WTC11 (cell line): ENCODE measurements at regions not wholly inside any gene's neighbourhood (a gene's known extent, or its start where the extent isn't known, plus 50 kb on each side); places are given as distances from the start of the nearest gene placed in this dataset.

Source experiments
- ATAC-seq: fragments of 200-7000 bp; cut with Tn5 transposase; 2 replicates; pipeline ENCODE4 v1.10.0; 2021; ENCODE audit warnings: mild to moderate bottlenecking, moderate library complexity
- CTCF ChIA-PET: fragments of 300-600 bp; sonication (Branson Sonifier 250); formaldehyde crosslinking; loops from one replicate; lab custom pipeline; 2021; ENCODE audit warnings: antibody characterized with exemption; lab: Charles Lee
- POLR2A ChIA-PET: fragments of 350-600 bp; sonication (Branson Sonifier 250); formaldehyde crosslinking; loops from one replicate; lab custom pipeline; 2021; ENCODE audit warnings: antibody characterized with exemption; lab: Charles Lee
- DNase-seq: peaks from one replicate; pipeline ENCODE4 v3.0.0; 2021; ENCODE audit warnings: low spot score
- H3K27ac Mint-ChIP-seq: 2 replicates; pipeline ENCODE4 v1.8.0; 2021; ENCODE audit warnings: mixed read lengths
- H3K27me3 Mint-ChIP-seq: 2 replicates; pipeline ENCODE4 v1.8.0; 2021; ENCODE audit warnings: low read depth, mild to moderate bottlenecking, moderate library complexity, mixed read lengths
- H3K36me3 Mint-ChIP-seq: 2 replicates; pipeline ENCODE4 v1.8.0; 2021; ENCODE audit warnings: mixed read lengths
- H3K4me1 Mint-ChIP-seq: 2 replicates; pipeline ENCODE4 v1.8.0; 2022; ENCODE audit warnings: mixed read lengths
- H3K4me3 Mint-ChIP-seq: 2 replicates; pipeline ENCODE4 v1.8.0; 2021; ENCODE audit warnings: mild to moderate bottlenecking, moderate library complexity, mixed read lengths
- H3K9me3 Mint-ChIP-seq: 2 replicates; pipeline ENCODE4 v1.8.0; 2021; ENCODE audit warnings: mixed read lengths
- CREB1 ChIP-seq: sonication (generic); formaldehyde crosslinking; IDR thresholded peaks from 2 replicates; pipeline ENCODE4 v1.8.0; 2023; ENCODE audit warnings: mild to moderate bottlenecking, missing genetic modification reagents
- FOXK1 ChIP-seq: sonication (generic); formaldehyde crosslinking; IDR thresholded peaks from 2 replicates; pipeline ENCODE4 v1.8.0; 2022; ENCODE audit warnings: mild to moderate bottlenecking, moderate library complexity, missing genetic modification reagents
- FOXP1 ChIP-seq: sonication (generic); formaldehyde crosslinking; IDR thresholded peaks from 2 replicates; pipeline ENCODE4 v1.8.0; 2022; ENCODE audit warnings: missing genetic modification reagents, mild to moderate bottlenecking, moderate library complexity, borderline replicate concordance
- MXD4 ChIP-seq: fragments of 250-450 bp; sonication (Bioruptor Pico); IDR thresholded peaks from 2 replicates; pipeline ENCODE4 v1.8.0; 2021; ENCODE audit warnings: mild to moderate bottlenecking, moderate library complexity, borderline replicate concordance
- NFE2L1 ChIP-seq: sonication (generic); formaldehyde crosslinking; IDR thresholded peaks from 2 replicates; pipeline ENCODE4 v1.8.1; 2023; ENCODE audit warnings: missing genetic modification reagents
- SMAD4 ChIP-seq: sonication (generic); formaldehyde crosslinking; IDR thresholded peaks from 2 replicates; pipeline ENCODE4 v1.8.0; 2022; ENCODE audit warnings: mild to moderate bottlenecking, missing genetic modification reagents
- SP1 ChIP-seq: sonication (generic); formaldehyde crosslinking; conservative IDR thresholded peaks from 2 replicates; pipeline ENCODE4 v1.8.1; 2022; ENCODE audit warnings: missing genetic modification reagents
- ZNF317 ChIP-seq: sonication (generic); formaldehyde crosslinking; IDR thresholded peaks from 2 replicates; pipeline ENCODE4 v1.8.1; 2023; ENCODE audit warnings: low read depth, mild to moderate bottlenecking, moderate library complexity, missing genetic modification reagents, borderline replicate concordance
- ZNF396 ChIP-seq: fragments of 250-450 bp; sonication (Bioruptor Pico); IDR thresholded peaks from 2 replicates; pipeline ENCODE4 v1.8.0; 2021; ENCODE audit warnings: mild to moderate bottlenecking, moderate library complexity, borderline replicate concordance
- ZNF423 ChIP-seq: fragments of 250-450 bp; sonication (Bioruptor Pico); IDR thresholded peaks from 2 replicates; pipeline ENCODE4 v2.1.2; 2022; ENCODE audit warnings: mild to moderate bottlenecking, moderate library complexity
- TF ChIP-seq, protein P1 (sequence below): fragments of 250-450 bp; sonication (Bioruptor Pico); conservative IDR thresholded peaks from 2 replicates; pipeline ENCODE4 v1.9.0; 2021; ENCODE audit warnings: mild to moderate bottlenecking
- TF ChIP-seq, protein P2 (sequence below): sonication (generic); formaldehyde crosslinking; IDR thresholded peaks from 2 replicates; pipeline ENCODE4 v1.8.1; 2023; ENCODE audit warnings: mild to moderate bottlenecking, missing genetic modification reagents, moderate library complexity
- TF ChIP-seq, protein P3 (sequence below): fragments of 250-450 bp; sonication (Bioruptor Pico); IDR thresholded peaks from 2 replicates; pipeline ENCODE4 v1.9.0; 2021; ENCODE audit warnings: mild to moderate bottlenecking
- TF ChIP-seq, protein P4 (sequence below): sonication (generic); formaldehyde crosslinking; IDR thresholded peaks from 2 replicates; pipeline ENCODE4 v1.8.0; 2023; ENCODE audit warnings: missing genetic modification reagents, mild to moderate bottlenecking, borderline replicate concordance
- TF ChIP-seq, protein P5 (sequence below): fragments of 200-600 bp; IDR thresholded peaks from 2 replicates; pipeline ENCODE4 v1.8.0; 2022; ENCODE audit warnings: antibody characterized with exemption
- TF ChIP-seq, protein P6 (sequence below): sonication (generic); formaldehyde crosslinking; IDR thresholded peaks from 2 replicates; pipeline ENCODE4 v1.8.0; 2023; ENCODE audit warnings: missing genetic modification reagents
- TF ChIP-seq, protein P7 (sequence below): sonication (generic); formaldehyde crosslinking; IDR thresholded peaks from 2 replicates; pipeline ENCODE4 v1.8.1; 2022; ENCODE audit warnings: low read depth, missing genetic modification reagents, borderline replicate concordance

DNA sequence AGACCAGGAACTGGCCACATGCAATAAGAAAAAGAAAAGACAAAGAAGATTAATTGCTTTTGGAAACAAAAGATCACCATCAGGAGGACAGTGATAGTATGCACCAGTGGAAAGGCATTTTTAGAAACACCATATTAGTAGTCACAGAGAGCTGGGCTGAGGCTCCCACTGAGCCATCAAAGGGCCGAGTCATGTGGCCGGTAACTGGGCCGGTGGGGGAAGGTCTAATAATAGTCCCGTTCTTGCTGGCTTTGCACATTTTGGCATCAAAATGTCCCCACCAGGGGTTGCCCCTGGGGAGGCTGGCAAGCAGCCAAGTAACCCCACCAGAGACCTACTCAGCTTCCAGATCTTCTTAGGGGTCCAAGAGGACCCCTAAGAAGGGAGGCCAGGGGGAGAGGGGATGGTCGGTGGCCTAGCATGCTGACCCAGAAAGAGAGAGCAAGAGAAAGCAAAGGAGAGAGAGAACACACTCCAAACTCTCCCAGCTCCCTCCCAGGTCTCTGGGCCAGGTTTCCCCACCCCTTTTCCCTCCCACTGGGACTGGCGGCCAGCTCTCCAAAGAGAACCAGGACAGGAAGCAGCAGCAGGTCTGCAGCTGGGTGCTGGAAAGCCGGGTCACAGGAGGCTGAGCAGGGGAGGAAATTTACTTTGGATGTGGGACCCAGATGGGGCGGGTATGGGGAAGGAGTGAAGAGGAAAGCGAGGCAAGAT lies 70.2 kb upstream of the FGFR2 start:
- H3K4me3 Mint-ChIP-seq = peak overlapping the region; percentile 24; the same call in 1 of the 2 replicates
- no peaks in the 10 kb centered on the region for H3K36me3 Mint-ChIP-seq
- peak; percentile 56 for DNase-seq
- H3K9me3 Mint-ChIP-seq = peaks cover 18% of the 10 kb centered on the region
- ChIA-PET POLR2A (no interaction called here), CTCF (interaction anchor here (0.6 to 2.1 kb wide), 9 partner anchors 22 to 719 kb away, joined by 3 to 12 read pairs (median 4); no protein-coding TSS in a partner anchor)
- peak; percentile 69 for TF ChIP-seq ZNF423 (CRISPR knock-in tag)
- TF ChIP-seq, protein P1, sequence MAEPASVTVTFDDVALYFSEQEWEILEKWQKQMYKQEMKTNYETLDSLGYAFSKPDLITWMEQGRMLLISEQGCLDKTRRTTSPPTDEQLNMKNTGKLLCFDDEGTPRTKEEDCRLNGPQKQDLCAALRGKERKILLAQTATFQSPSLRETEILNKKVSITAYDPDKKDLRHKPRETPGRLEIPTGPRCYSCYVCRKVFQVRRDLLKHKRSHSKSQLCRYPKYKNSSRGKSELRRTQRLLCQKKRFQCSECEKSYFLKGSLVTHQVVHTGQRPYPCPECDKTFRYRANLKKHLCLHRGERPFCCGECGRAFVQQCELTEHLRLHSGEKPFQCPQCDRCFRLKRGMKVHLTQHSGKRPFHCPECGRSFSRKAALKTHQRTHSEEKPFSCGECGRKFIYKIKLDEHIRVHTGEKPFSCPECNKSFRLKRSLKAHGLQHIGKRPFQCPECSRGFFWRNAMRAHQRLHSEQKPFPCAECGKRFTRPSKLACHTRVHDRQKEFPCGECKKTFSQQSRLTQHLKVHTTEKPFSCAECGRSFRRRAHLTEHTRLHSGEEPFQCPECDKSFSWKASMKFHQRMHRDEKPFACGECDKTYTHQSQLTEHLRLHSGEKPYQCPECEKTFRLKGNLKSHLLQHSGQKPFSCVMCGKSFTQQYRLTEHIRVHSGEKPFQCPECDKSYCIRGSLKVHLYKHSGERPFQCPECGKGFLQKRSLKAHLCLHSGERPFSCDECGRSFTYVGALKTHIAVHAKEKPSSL (CRISPR knock-in tag) = no peak
- TF ChIP-seq SP1 (CRISPR knock-in tag) = peak; percentile 49; the same call in 1 of the 2 replicates
- TF ChIP-seq, protein P2, sequence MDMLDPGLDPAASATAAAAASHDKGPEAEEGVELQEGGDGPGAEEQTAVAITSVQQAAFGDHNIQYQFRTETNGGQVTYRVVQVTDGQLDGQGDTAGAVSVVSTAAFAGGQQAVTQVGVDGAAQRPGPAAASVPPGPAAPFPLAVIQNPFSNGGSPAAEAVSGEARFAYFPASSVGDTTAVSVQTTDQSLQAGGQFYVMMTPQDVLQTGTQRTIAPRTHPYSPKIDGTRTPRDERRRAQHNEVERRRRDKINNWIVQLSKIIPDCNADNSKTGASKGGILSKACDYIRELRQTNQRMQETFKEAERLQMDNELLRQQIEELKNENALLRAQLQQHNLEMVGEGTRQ (CRISPR knock-in tag) = peak; percentile 44
- TF ChIP-seq CREB1 = no peak
- H3K27ac Mint-ChIP-seq = peak overlapping the region; percentile 16; the same call in 1 of the 2 replicates
- ATAC-seq = peak; percentile 85
- peaks cover 26% of the 10 kb centered on the region for H3K4me1 Mint-ChIP-seq
- no peaks in the 10 kb centered on the region; the same call in 1 of the 2 replicates for H3K27me3 Mint-ChIP-seq

DNA sequence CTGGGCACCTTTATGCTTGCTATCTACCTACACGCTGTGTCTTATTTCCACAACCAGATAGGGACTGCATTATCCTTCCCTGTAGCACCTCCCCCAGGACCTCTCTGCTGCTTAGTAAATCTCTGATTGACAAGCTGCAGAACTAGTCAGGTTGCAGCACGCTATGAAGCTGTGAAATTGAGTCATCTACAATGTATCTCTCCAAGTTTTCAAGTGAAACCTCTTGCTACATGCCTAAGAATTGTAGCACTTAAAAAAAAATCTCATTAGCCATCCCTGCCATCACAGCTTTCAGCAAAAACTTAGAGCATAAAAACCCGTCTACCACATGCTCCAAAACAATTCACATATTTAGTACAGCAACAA lies 69.7 kb upstream of the FGFR2 start:
- Mint-ChIP-seq H3K4me3 (peak overlapping the region; percentile 24; the same call in 1 of the 2 replicates), H3K27me3 (no peaks in the 10 kb centered on the region; the same call in 1 of the 2 replicates), H3K27ac (peak overlapping the region; percentile 16; the same call in 1 of the 2 replicates), H3K9me3 (peaks cover 18% of the 10 kb centered on the region), H3K36me3 (no peaks in the 10 kb centered on the region), H3K4me1 (peaks cover 26% of the 10 kb centered on the region)
- ATAC-seq = no peak; the same call in 1 of the 2 replicates
- no peak for DNase-seq
- ChIA-PET CTCF (interaction anchor here (0.9 to 2.1 kb wide), 6 partner anchors 23 to 384 kb away, joined by 3 to 12 read pairs (median 4); no protein-coding TSS in a partner anchor), POLR2A (no interaction called here)
- TF ChIP-seq NFE2L1 (CRISPR knock-in tag) (no peak), ZNF317 (CRISPR knock-in tag) (no peak), SP1 (CRISPR knock-in tag) (no peak), SMAD4 (CRISPR knock-in tag) (no peak), ZNF396 (CRISPR knock-in tag) (no peak), MXD4 (CRISPR knock-in tag) (no peak), FOXP1 (CRISPR knock-in tag) (no peak), FOXK1 (no peak)
- TF ChIP-seq, protein P3, sequence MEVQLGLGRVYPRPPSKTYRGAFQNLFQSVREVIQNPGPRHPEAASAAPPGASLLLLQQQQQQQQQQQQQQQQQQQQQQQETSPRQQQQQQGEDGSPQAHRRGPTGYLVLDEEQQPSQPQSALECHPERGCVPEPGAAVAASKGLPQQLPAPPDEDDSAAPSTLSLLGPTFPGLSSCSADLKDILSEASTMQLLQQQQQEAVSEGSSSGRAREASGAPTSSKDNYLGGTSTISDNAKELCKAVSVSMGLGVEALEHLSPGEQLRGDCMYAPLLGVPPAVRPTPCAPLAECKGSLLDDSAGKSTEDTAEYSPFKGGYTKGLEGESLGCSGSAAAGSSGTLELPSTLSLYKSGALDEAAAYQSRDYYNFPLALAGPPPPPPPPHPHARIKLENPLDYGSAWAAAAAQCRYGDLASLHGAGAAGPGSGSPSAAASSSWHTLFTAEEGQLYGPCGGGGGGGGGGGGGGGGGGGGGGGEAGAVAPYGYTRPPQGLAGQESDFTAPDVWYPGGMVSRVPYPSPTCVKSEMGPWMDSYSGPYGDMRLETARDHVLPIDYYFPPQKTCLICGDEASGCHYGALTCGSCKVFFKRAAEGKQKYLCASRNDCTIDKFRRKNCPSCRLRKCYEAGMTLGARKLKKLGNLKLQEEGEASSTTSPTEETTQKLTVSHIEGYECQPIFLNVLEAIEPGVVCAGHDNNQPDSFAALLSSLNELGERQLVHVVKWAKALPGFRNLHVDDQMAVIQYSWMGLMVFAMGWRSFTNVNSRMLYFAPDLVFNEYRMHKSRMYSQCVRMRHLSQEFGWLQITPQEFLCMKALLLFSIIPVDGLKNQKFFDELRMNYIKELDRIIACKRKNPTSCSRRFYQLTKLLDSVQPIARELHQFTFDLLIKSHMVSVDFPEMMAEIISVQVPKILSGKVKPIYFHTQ (CRISPR knock-in tag) = no peak
- TF ChIP-seq, protein P4, sequence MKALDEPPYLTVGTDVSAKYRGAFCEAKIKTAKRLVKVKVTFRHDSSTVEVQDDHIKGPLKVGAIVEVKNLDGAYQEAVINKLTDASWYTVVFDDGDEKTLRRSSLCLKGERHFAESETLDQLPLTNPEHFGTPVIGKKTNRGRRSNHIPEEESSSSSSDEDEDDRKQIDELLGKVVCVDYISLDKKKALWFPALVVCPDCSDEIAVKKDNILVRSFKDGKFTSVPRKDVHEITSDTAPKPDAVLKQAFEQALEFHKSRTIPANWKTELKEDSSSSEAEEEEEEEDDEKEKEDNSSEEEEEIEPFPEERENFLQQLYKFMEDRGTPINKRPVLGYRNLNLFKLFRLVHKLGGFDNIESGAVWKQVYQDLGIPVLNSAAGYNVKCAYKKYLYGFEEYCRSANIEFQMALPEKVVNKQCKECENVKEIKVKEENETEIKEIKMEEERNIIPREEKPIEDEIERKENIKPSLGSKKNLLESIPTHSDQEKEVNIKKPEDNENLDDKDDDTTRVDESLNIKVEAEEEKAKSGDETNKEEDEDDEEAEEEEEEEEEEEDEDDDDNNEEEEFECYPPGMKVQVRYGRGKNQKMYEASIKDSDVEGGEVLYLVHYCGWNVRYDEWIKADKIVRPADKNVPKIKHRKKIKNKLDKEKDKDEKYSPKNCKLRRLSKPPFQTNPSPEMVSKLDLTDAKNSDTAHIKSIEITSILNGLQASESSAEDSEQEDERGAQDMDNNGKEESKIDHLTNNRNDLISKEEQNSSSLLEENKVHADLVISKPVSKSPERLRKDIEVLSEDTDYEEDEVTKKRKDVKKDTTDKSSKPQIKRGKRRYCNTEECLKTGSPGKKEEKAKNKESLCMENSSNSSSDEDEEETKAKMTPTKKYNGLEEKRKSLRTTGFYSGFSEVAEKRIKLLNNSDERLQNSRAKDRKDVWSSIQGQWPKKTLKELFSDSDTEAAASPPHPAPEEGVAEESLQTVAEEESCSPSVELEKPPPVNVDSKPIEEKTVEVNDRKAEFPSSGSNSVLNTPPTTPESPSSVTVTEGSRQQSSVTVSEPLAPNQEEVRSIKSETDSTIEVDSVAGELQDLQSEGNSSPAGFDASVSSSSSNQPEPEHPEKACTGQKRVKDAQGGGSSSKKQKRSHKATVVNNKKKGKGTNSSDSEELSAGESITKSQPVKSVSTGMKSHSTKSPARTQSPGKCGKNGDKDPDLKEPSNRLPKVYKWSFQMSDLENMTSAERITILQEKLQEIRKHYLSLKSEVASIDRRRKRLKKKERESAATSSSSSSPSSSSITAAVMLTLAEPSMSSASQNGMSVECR (CRISPR knock-in tag) = no peak
- TF ChIP-seq, protein P5, sequence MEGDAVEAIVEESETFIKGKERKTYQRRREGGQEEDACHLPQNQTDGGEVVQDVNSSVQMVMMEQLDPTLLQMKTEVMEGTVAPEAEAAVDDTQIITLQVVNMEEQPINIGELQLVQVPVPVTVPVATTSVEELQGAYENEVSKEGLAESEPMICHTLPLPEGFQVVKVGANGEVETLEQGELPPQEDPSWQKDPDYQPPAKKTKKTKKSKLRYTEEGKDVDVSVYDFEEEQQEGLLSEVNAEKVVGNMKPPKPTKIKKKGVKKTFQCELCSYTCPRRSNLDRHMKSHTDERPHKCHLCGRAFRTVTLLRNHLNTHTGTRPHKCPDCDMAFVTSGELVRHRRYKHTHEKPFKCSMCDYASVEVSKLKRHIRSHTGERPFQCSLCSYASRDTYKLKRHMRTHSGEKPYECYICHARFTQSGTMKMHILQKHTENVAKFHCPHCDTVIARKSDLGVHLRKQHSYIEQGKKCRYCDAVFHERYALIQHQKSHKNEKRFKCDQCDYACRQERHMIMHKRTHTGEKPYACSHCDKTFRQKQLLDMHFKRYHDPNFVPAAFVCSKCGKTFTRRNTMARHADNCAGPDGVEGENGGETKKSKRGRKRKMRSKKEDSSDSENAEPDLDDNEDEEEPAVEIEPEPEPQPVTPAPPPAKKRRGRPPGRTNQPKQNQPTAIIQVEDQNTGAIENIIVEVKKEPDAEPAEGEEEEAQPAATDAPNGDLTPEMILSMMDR = no peak
- TF ChIP-seq, protein P6, sequence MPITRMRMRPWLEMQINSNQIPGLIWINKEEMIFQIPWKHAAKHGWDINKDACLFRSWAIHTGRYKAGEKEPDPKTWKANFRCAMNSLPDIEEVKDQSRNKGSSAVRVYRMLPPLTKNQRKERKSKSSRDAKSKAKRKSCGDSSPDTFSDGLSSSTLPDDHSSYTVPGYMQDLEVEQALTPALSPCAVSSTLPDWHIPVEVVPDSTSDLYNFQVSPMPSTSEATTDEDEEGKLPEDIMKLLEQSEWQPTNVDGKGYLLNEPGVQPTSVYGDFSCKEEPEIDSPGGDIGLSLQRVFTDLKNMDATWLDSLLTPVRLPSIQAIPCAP (CRISPR knock-in tag) = no peak
- TF ChIP-seq, protein P7, sequence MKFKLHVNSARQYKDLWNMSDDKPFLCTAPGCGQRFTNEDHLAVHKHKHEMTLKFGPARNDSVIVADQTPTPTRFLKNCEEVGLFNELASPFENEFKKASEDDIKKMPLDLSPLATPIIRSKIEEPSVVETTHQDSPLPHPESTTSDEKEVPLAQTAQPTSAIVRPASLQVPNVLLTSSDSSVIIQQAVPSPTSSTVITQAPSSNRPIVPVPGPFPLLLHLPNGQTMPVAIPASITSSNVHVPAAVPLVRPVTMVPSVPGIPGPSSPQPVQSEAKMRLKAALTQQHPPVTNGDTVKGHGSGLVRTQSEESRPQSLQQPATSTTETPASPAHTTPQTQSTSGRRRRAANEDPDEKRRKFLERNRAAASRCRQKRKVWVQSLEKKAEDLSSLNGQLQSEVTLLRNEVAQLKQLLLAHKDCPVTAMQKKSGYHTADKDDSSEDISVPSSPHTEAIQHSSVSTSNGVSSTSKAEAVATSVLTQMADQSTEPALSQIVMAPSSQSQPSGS = no peak
